GM10847 (cell line): ENCODE measurements at regions not wholly inside any gene's neighbourhood (a gene's known extent, or its start where the extent isn't known, plus 50 kb on each side); places are given as distances from the start of the nearest gene placed in this dataset.

Source experiments
- POLR2A ChIP-seq: IDR thresholded peaks from 2 replicates; pipeline ENCODE4 v1.6.1; 2011; ENCODE audit not compliant: insufficient read length; ENCODE audit errors: extremely low read depth

GRCh38 chr6:113524826-113525225, 332.3 kb upstream of the MARCKS start:
- TF ChIP-seq POLR2A = no peak

GRCh38 chr6:113526553-113526952, 330.6 kb upstream of the MARCKS start:
- no peak for TF ChIP-seq POLR2A

DNA sequence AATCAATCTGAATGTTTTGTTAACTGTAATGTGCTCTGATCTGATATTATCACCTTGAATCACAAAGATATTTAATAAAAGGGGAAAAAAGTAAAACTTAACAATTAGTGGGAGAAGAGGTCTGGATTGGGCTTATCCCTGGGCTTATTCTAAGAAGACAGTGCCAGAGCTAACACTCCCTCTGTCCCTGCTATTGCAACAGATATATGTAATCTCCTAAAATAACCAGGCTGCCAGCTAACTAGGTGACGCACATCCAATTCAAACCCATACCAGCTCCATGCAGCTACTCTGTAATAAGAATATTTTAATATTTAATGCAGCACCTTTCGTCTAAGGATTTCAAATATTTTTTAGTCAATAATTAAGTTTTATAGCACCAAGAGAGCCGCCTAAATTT, 330.1 kb upstream of the MARCKS start:
- no peak for TF ChIP-seq POLR2A

GRCh38 chr6:113528111-113528510, 329.0 kb upstream of the MARCKS start:
- TF ChIP-seq POLR2A = no peak

DNA sequence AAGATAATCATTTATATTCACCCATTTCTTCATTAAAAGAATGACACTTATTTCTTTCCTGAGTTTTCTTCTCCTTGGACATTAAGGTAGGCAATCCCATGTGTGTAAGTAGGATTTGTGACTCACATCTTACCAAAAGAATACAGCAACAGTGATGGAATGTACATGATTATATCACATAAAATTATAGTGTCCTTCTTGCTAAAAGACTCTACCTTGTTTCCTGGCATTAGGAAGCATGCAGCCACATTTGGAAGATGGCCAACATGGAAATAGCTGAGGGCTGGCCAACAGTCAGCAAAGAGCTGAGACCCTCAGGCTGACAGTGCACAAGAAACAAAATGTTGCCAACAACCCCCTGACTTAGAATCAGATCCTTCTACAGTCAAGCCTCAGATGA, 327.9 kb upstream of the MARCKS start:
- TF ChIP-seq POLR2A = no peak

- TF ChIP-seq POLR2A = no peak
These were observed 327.3 kb upstream of the MARCKS start for GRCh38 chr6:113529879-113530278.

DNA sequence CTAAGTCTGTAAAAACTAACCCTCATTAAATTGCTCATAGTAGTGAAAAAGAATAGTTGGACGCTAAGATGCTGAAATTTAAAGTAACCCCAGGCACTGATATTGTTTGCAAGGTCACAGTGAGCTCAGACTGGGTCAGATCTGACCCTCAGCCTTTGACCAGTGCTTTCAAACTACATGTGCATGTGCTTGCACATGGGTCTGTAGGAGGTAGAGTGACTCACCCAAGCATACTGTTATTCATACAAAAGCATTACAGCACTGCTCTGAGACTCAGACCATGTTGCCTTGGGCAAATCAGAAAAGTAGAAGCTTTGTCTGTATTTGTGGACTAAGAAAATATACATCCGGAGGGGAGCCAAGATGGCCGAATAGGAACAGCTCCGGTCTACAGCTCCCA, 326.4 kb upstream of the MARCKS start:
- TF ChIP-seq POLR2A = no peak

DNA sequence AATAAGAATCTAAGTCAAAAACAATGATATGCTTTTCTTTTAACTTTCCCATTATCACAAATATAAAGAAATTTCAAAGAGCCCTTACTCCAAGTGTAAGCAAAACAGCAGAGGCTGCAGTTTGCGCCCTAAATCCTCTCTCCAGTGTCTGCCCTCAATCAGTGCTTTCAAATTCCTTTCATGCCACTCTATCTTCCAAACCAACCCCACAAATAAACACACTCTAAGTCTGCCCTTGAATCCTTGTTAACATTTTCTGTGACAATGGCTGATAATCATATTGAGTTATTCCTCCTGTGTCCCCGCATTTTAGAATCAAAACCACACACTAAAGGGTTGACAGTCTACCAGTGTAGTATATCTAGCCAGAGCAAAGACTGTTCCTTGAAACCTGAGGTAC, 317.9 kb upstream of the MARCKS start:
- no peak for TF ChIP-seq POLR2A

DNA sequence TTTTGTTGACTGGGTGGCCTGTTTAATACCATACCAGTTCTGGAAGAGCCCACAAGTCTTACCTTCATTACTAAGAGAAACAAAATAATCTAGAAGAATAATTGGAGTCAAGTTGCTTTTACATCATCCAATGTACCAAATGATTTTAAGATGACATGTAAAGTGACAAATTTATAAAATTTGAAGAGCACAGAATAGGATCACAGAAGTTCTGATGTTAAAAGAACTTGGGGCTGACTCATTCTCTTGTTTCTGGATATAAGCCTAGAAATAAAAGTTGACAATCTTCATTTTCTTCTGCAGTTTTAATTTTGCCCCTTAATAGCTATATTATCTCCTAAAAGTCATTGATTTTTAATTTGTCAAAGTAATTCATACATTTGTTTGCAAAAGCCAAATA, 317.5 kb upstream of the MARCKS start:
- TF ChIP-seq POLR2A = no peak

DNA sequence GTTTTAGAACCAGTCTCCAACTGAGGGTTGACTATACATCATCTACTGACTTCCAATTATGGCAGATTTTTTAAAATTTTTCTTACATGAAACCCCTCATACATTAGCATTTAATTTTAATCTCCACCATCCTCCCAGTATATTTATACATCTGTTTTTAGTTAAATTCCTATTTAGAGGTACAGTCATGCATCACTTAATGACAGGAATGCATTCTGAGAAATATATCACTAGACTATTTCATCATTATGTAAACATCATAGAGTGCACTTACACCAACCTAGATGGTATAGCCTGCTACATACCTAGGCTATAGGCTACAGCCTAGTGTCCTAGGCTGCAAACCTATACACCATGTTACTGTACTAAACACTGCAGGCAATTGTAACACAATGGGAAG, 316.7 kb upstream of the MARCKS start:
- TF ChIP-seq POLR2A = no peak

DNA sequence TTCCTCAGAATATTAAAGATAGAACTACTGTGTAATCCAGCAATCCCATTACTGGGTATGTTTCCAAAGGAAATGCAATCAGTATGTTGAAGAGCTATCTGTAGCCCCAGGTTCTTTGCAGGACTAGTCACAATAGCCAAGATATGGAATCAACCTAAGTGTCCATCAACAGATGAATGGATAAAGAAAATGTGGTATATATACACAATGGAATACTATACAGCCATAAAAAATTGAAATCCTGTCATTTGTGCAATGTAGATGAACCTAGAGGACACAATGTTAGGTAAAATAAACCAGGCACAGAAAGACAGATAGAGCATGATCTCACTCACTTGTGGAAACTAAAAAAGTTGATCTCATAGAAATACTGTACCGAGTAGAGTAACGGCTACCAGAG, 306.0 kb upstream of the MARCKS start:
- TF ChIP-seq POLR2A = no peak

DNA sequence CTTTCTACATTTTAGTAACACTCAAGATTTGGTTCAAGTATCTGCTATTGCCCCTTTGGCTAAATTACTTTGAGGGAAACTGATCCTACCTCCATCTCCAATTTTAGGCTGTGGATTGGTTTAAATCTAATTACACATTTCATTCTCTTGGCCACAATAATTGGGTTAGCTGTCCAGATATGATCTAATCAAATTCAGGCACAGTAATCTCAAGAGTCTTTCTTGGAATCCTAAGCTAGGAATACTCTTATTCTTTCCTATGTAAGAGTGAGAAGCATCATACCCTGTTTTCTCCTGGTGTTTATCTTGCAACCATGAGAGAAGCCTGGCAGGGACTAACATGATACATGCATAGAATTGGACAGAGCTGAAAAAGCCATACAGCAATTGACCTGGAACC, 300.4 kb upstream of the MARCKS start:
- no peak for TF ChIP-seq POLR2A

GRCh38 chr6:113558431-113558830, 298.7 kb upstream of the MARCKS start:
- no peak for TF ChIP-seq POLR2A

DNA sequence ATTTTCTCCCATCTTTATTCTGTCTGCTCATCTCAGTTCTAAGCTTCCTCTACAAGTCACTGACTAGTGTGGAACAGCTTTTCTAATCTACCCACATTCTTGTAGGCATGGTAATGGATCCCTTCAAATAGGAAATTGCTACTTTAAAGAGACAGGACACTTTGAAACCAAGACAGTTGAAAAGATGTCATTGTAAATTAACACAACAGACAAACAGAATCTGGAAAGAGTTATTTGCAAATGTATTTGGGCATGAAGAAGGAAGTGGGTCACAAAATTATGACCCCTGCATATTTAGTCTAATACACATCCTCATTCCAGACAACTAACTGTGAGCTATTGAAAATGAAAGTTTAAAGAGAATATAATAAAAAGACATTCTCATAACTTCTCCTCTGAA, 298.2 kb upstream of the MARCKS start:
- no peak for TF ChIP-seq POLR2A

DNA sequence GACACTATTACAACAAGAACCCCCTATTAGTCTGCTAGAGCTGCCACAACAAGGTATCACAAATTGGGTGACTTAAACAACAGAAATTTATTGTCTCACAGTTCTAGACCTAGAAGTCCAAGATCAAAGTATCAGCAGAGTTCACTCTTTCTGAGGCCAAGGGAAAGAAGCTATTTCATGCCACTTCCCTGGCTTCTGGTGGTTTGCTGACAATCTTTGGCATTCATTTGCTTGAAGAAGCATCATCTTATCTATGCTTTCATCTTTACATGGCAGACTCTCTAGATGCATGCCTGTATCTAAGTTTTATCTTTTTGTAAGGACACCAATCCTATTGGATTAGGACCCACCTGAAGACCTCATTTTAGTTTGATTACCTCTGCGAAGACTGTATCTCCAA, 296.8 kb upstream of the MARCKS start:
- no peak for TF ChIP-seq POLR2A

DNA sequence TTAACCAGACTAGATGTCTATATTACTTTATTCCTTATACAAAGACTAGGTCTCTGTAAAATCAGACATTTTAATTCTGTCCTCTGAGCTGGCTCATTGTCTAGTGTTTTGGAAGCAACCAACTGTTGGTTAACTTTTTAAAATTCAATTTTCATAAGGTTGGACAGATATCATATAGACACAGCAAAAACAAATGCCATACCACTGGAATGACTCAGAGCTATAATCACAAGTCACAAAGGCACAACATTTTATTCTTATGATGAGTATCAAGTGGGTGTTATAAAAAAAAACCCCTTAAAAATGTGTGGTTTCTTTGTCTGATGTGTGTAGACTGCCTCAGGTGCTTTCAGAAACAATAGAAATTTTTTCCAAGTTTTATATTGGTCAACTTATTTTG, 296.2 kb upstream of the MARCKS start:
- no peak for TF ChIP-seq POLR2A

DNA sequence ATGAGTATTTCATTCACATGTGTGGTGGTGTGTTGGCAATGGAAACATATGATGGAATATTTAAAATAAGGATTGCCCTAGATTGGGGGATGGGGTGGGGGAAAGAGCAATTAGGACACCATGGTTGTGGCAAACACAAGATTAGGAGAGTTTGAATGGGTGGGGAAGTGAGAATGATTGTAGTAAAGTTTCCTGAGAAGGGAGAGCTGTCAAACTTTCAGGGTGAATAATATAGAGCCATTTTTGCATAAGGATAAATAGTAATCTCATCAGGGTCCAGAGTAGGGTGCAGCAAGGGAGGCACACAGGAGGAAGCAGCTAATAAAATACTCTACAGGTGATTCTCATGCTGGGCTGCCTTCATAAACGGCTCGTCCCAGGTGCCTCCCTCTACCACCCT, 294.9 kb upstream of the MARCKS start:
- no peak for TF ChIP-seq POLR2A
